Kidney glomerular epithelial cell (primary cell): ENCODE measurements at regions not wholly inside any gene's neighbourhood (a gene's known extent, or its start where the extent isn't known, plus 50 kb on each side); places are given as distances from the start of the nearest gene placed in this dataset.
A peak's percentile ranks its signal among the peaks of the same experiment; 100 is the strongest.
"Not testable (repeated sequence)": the region's sequence is repeated elsewhere in the genome, so short reads cannot be mapped to it uniquely, and the experiment has no call there.

Experiments
- DNase-seq: peaks from one replicate; lab custom pipeline; 2025; lab: John Stamatoyannopoulos, UW

DNA sequence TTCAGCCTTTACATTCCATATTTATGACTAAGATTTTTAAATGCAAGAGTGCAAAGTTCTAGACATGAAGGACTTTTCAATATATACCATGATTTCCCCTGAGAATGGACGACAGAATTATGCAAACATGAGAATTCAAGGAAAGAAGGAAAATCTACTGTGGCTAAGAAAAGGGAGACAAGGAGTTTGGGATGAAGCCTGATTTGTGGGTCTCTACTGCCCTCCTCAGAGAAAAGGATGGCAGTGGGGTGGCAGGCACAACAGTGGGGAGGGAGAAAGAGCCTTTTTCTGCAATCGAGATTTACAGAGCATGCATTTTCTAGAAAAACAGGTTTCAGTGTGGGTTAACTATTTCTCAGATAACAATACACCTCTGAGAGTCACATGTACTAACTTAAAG lies 466.9 kb upstream of the NRSN1 start:
- peak; percentile 7 for DNase-seq

DNA sequence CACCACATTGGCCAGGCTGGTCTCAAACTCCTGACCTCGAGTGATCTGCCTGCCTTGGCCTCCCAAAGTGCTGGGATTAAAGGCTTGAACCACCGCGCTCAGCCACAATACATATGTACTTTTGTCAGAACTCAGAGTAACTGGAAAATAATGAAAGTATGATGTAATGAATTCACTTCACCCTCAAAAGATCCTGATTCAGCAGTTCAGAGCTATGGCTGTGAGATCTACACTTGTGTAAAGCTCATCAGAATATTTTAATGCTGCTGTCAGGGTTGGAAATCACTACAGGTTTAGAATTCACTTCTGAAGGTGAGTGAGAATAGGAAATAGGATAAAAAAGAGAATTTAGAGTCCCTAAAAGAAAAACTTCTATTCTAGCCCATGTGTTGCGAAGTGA lies 464.5 kb upstream of the NRSN1 start:
- DNase-seq = no peak

DNA sequence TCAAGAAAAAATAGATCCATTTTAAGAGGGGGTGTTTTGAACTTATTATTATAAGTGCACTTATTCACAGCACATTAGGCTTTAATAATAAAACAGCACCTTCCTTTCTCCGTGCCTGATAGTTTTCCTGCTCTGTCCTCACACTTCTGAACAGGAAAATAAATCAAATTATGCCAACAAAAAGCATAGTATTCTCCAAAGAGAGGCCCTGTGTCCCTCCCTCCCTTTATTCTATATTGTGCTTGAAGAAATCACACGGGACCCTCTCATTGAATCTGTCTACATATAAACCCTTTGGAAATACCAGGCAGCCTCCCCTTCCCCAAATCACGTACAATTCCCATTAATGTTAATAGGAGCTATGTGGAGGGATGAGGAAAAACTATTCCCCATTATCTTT lies 462.9 kb upstream of the NRSN1 start:
- DNase-seq = no peak

DNA sequence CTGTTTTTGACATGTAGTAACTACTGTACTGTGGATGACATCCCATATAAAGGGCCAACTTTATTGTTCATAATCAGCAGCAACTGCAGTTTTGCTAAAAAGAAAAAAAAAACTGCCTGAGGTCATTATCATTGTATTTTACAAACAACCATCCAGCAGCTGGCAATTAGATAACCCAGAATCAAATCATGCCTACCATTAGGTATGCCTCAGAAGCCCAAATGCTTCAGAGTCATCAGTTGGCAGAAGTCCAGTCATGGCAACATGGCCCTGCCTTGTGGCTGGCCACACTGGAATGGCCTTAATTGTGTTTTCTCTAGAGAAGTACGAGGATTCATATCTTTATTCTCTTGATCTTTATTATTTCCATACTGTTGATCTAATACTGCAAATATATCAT lies 462.4 kb upstream of the NRSN1 start:
- no peak for DNase-seq

DNA sequence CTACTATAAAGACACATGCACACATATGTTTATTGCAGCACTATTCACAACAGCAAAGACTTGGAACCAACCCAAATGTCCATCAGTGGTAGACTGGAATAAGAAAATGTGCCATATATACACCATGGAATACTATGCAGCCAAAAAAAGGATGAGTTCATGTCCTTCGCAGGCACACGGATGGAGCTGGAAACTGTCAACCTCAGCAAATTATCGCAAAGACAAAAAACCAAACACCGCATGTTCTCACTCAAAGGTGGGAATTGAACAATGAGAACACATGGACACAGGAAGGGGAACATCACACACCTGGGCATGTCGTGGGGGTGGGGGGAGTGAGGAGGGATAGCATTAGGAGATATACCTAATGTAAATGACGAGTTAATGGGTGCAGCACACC lies 460.1 kb upstream of the NRSN1 start:
- DNase-seq = not testable (repeated sequence)

DNA sequence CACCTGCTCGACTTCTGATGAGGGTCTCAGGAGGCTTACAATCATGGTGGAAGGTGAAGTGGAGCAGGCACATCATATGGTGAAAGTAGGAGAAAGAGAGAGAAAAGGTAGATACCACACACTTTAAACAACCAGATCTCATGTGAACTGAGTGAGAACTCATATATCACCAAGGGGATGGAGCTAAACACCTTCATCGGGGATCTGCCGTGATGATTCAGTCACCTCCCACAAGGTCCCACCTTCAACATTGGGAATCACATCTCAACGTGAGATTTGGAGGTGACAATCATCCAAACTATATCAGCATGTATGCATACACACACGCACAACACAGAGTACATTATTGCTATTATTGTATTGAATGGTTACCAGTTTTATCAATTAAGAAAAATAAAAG lies 453.3 kb upstream of the NRSN1 start:
- DNase-seq = no peak

DNA sequence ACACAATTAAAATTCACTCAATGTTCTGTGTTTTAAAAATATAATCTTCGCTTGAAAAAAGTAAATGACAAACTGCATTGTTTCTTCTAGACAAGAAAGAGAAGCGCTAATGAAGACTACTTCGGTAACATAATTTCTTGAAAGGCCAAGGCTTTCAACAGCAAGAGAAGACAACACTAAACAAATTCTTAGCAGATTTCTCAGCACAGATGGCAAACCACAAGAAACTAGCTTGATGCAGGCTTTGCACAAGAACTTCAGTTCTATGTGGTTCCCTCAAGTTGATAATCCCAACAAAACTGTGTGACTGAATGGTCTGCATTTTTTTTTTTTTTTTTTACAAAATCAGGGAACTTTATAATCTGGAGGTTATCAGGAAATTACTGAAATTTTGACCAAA lies 447.4 kb upstream of the NRSN1 start:
- DNase-seq = no peak

DNA sequence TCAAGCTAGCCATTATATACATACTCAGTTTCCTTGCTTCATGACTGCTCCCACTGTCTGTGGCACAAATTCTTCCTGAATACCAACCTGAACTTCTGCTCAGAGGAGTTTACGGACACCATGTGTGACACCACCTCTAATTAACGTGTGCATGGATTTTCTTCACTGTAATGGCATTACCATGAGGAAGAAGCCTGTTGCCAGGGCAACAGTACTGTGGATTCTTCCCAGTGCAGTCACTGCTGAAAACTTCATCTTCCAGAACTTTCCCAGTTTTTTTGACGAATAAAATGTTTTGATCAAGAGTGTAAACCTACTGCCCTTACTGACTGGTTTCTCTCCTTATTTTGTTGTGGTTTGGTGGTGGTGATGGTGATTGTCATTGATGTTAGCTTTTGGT lies 444.3 kb upstream of the NRSN1 start:
- DNase-seq = no peak

DNA sequence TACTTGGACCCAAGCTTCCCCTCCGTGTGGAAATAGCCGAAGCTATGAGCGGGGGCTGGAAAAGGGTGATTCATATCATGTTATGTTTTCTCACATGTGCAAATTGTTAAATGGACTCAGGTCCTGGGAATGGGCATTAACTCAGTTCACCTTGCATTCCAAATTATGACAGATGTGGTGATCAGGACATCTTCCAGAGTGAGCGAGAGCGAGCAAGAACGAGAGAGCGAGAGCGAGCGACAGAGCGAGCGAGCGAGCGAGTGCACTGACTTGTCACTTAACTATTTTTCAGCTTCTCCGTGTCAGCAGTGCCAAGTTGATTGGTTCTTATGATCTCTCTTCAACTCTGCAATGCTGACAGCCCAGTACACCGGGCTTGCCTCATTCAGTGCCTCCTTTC lies 437.4 kb upstream of the NRSN1 start:
- no peak for DNase-seq

DNA sequence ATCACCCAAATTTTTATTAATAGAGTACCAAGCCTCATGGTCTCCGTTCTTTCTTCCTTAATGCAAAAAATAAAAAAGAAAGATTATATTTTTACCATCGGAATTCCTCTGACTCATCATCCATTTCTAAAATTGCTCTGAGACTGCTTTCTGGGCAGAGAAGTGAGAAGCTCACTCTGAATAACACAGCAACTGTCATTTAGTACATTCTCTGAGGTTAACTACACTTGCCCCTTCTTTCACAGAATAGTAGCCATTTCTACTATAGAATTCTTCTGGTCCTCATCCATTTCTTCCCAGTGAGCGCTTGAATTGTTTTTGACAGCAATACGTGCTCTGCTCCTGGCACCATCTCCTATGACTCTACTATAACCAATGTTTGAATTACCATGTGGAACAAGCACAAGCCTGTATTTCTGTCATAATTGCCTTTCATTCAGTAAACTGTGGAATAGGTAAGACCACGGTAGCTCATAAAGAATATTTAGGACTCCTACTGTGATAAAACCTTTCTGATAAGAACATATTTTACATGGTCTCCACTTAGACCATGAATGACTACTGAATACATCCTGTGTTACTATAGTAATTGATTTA lies 435.5 kb upstream of the NRSN1 start:
- no peak for DNase-seq

DNA sequence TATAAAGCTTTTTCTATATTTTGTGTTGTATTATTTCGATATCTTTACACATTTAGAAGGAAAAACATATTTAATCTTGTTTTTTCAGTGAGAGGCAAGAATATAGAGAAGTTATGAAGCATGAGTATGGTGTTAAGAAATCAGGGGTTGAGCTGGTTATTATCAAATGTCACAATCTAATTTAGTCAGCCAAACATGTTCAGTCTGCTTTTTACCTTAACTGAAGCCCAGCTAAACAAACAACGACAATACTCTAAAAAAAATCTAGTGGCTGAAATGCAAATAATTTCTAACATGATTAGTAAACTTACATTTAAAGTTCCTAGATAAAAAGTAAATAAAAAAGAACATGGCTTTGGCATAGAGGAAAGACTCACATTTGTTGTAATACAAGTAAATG lies 433.8 kb upstream of the NRSN1 start:
- DNase-seq = no peak

DNA sequence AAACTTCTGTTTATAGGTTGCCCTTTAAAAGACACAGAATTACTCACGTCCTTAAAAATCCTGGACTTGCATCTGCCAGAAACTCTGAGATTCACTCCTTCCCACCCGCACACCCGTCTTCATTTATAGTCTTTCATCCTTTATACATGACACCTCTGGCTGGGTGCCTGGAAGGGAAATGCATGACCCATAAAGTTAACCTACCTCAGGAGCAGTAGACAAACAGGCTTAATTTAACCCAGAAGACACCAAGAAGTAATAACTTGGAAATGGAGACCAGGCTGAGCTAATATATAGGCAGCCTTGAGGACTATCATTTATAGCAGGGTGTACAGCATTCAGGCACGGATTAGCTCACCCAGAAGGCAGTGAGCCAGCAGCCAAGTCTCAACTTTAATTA lies 429.0 kb upstream of the NRSN1 start:
- no peak for DNase-seq

DNA sequence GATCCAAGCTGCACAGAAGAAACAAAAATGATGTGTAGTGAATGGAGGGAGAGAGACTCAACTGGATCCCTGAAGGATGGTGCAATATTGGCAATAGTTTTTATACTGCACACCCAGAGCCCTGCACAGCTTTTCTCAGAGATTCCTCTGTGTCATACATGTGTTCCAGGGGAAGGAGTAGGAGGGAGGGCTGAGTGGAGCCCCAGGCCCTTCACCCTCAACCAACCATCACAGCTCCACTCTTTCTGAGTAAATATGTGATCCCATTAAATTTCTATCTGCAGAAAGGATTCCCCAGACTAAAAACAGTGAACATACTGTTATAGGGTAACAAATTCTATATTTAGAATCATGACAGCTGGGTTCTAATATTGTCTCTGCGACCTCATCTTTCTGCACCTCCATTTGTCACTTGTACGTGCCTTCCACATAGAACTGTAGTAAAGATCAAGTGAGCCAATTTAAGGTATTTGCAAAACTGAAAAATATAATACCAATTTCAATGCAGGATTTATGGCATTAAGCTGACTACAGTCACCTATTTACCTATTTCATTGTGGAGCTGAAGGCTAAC lies 421.4 kb upstream of the NRSN1 start:
- no peak for DNase-seq

DNA sequence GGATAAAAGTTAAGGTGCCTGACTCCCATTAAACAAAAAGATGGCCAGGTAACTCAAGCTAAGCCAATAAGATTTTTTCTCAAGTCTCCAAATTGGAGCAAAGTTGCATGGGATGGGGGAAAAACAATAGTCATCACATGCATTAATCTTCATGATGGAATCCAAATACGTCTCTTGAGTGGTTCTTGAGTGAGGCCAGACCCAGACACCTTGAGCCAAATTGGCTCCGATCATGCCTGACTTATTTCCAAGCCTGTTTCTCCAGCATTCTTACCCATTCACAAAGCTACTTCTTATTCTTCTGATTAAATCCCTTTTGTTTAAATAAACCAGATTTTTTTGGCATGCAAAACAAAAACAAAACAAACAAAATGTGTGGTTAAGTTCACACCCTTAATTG lies 420.3 kb upstream of the NRSN1 start:
- no peak for DNase-seq

DNA sequence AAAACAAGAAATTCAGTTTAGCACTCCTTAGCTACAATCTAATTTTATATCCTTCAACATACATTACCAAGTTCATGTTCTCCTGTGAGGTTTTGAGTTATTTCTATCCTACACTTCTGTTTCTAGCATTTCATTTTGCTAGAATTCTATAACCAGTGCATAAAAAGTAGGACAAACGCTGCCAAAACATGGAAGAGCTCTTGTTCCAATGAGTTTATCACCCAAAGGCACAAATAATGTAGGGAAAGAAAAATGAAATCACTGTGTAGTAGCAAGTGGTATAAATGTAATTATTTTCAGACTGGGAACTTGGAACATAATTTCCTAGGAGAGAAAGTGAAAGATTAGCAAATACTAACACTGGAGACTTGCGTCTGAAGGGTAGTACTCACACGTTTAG lies 413.3 kb upstream of the NRSN1 start:
- no peak for DNase-seq

DNA sequence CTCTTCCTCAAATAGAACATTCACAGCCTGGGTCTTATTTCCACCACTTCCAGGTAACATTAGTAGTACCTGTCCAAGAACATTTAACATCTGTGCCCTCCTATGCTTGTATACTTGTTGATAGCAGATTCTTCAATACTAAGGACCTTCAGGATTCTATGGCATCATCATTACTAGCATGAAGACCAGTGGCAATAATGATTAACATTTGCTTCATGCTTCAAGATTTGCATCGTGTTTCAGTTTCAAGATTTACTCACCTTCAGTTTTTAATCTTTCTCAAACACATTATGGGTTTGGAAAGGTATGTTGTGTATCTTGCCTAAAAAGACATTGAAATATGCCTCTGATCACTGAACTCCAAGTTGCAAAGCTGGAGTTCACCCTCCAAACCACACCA lies 412.8 kb upstream of the NRSN1 start:
- DNase-seq = no peak

DNA sequence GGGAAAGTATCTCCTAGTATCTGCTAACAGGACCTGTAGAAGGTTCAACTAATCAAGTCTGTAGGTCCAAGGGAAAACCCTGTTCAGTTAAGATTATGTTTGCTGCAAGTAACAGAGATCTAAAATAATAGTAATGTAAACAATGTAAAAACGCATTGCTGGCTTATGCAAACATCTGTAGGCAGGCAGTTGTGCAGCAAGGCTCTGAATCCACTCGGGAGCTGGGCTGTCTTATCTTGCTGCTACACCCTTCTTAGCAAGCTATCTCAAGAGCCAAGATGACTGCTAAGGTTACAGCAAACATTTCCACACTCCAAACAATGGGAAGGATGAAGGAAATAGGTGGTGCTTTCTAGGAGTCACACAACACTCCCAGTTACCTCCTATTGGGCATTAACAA lies 397.3 kb upstream of the NRSN1 start:
- no peak for DNase-seq

DNA sequence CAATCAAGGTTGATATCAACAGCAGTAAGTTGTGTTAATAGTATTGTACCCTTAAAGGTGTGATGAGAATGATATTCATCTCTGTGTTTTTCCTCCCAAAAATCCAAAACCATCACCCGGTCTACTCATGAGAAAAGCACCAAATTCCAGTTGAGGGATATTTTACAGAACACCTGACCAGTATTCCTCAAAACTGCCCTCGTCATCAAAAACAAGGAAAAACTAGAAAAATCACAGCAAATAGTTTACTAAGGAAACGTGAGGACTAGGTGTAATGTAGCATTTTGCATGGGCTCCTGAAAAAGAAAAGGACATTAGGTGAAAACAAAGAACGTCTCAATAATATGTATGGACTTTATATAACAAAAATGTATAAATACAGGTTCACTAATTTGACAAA lies 394.4 kb upstream of the NRSN1 start:
- no peak for DNase-seq

DNA sequence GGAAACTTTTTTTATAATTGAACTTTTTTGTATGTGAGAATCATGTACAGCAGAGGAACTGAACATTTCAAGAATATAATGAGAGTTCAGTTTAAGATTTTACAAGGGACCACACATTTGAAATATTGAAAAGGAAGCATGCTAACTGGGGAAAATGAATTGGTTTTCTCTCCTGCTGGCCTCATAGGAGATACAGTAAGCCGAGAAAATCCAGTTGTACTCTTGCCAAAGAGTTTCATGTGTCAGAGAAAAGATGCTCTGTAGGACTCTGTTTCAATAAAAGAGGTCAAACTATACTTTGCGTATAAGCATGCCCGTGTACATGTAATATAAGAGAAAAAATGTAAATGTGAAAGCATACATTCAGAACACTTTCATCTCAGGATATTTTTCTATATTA lies 393.5 kb upstream of the NRSN1 start:
- no peak for DNase-seq

DNA sequence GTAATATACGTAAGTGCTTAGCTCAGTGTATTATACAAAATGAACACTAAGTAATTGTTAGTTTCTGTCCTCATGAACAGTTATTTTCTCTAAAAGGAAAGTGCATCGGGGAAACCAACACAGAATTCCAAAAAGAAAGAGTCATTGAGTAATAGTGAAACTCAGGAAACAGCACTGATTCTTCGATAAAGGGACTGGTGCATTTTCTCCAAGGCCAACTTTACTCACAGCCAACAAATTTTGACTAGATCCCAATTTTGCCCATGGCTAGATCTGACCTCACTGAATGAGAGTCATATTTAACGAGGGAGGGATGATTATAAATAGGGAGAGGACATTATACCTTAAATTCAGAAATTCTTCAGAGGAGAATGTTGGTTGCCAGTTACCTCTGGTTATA lies 390.9 kb upstream of the NRSN1 start:
- DNase-seq = no peak

DNA sequence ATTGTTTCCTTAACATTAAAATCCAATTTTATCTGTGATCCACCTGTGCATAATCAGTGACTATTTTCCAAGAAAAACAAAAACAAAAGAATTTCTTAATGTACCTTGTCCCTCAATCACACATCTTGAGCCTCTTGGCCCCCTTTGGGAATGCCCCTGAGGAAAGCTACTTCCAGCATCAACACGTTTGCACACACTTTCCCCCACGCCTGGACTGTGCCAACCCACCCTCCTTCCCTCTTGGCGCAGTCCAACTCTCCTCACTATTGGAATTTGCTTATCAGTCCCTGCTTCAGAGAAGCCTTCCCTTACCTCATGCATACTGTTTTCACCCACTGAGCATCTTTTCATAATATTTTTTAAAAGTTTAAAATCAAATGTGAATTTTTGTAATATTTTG lies 389.4 kb upstream of the NRSN1 start:
- DNase-seq = no peak

DNA sequence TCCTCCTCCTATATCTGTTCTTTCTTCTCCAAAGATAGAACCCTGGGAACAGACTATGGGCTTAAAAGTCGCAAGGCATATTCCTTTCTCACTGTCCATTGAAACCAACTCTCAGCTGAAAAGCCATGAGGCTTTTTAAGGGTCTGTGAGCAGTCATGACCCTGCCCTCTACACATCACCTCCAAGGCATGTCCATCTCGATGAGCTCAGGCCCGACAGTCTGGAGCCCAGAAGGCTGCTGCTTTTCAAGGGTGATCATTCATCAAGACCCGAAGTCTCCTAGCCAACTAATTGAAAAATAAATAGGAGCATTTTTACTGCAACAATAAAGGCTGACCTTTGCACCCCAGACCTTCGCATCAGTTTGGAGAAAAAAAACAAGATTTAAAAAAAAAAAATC lies 378.8 kb upstream of the NRSN1 start:
- DNase-seq = no peak

DNA sequence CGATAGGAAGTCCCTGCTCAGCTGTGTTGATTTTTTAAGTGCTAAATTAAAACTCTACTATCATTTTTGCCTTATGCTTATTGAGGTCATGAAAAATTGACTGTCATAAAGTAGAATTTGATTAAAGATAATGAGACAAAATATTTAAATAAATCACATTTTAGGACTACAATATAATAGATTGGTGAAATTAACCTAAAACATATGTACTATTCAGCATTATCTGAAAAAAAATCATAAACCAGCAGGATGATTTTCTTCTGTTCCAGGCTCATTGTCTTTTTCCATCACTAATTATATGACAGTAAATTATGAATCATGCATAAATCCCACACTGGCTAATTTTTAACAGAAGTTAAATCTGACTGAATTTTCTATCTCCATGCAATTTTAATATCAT lies 373.6 kb upstream of the NRSN1 start:
- DNase-seq = no peak

DNA sequence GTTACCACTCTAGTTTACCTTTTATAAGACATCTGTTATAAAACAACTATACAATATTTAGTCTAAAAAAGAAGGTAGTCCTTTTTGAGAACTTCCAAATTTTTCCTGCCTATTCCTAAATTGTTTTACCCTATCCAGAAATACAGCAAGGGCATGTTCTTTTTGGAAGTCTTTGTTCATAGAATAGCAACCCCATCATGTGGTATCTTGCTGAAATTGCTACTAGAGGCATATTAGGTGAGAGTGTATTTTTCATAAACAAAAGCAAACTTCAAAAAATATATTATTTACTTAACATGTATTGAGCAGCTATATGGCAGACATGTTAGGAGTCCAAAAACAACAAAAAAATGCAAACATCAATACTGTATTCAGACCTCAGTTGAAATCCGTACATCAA lies 371.8 kb upstream of the NRSN1 start:
- DNase-seq = no peak

DNA sequence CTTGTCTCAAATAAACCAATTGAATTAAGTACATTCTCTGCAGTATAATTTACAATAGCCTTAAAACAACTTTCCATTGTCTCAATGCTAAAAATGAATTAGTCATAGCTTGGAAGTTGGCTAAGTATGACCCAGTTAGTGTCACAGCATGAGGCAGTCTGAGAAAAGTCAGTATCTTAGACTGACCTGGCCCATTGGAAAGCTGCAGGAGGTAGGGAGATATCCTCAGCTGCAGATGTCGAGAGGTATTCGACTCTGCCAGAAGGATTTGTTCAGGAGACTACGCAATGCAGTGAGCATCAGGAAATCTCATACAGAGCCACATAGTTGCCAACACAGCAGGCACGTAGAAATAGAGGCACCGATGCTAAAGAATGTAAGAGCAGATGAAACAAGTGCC lies 350.9 kb upstream of the NRSN1 start:
- no peak for DNase-seq
